GM20431 (cell line): ENCODE measurements at regions not wholly inside any gene's neighbourhood (a gene's known extent, or its start where the extent isn't known, plus 50 kb on each side); places are given as distances from the start of the nearest gene placed in this dataset.

Experiments
- in situ Hi-C: fragments of 300-500 bp; cut with MseI, MboI; formaldehyde crosslinking; loops from one replicate; pipeline ENCODE4 v1.15.0; 2020; ENCODE audit warnings: low sequenced_read_pairs; ENCODE audit not compliant: unreplicated experiment

- in situ Hi-C loops = loop anchor here (25.0 kb wide), 1 partner anchor 284 kb away; the partner anchor contains the start of gene ZFP36L2
Measured at GRCh38 chr2:42953216-42953615, 160.8 kb upstream of the HAAO start.

GRCh38 chr2:42951263-42951938 is 159.0 kb upstream of the HAAO start:
- in situ Hi-C loops = loop anchor here (25.0 kb wide), 1 partner anchor 286 kb away; the partner anchor contains the start of gene ZFP36L2

GRCh38 chr2:42949125-42949524 is 156.7 kb upstream of the HAAO start:
- in situ Hi-C loops = no loop called here

- in situ Hi-C loops = no loop called here
Measured at GRCh38 chr2:42947809-42948600, 155.6 kb upstream of the HAAO start.

- in situ Hi-C loops = no loop called here
Measured at GRCh38 chr2:42944779-42945415, 152.5 kb upstream of the HAAO start.

- in situ Hi-C loops = no loop called here
Measured at GRCh38 chr2:42942990-42943493, 150.7 kb upstream of the HAAO start.

- in situ Hi-C loops = no loop called here
Measured at GRCh38 chr2:42942214-42942989, 150.0 kb upstream of the HAAO start.

GRCh38 chr2:42941633-42942176 is 149.3 kb upstream of the HAAO start:
- in situ Hi-C loops = no loop called here

GRCh38 chr2:42939411-42940206 is 147.2 kb upstream of the HAAO start:
- in situ Hi-C loops = no loop called here

GRCh38 chr2:42938671-42939370 is 146.4 kb upstream of the HAAO start:
- in situ Hi-C loops = no loop called here

GRCh38 chr2:42937171-42937875 is 144.9 kb upstream of the HAAO start:
- in situ Hi-C loops = no loop called here

GRCh38 chr2:42935692-42936671 is 143.6 kb upstream of the HAAO start:
- in situ Hi-C loops = no loop called here

- in situ Hi-C loops = no loop called here
Measured at GRCh38 chr2:42934580-42935186, 142.3 kb upstream of the HAAO start.

GRCh38 chr2:42933824-42934254 is 141.5 kb upstream of the HAAO start:
- in situ Hi-C loops = no loop called here

GRCh38 chr2:42932271-42933151 is 140.1 kb upstream of the HAAO start:
- in situ Hi-C loops = no loop called here
